ENCODE measurements at regions not wholly inside any gene's neighbourhood (a gene's known extent, or its start where the extent isn't known, plus 50 kb on each side); places are given as distances from the start of the nearest gene placed in this dataset.

DNA sequence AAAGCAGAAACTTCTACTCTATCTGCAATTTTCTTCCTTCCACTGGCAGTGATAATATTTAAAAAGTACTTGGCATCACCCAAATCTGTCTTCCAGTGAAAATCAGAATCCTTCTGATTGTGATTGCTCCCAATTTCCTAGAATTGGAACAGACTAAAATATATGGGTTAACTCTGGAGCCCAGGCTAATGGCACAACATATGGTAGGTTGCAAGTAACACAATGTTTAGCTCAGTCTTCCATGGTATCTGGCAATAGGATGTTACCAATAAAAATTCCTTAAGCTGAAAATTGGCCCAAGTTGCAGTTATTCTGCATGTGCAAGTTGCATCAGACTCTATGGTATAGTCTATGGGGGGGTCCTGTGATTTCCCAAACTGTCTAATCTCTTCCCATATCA is 273.5 kb upstream of the ADAMTS9 start (continued):
- TF ChIP-seq, protein P1, sequence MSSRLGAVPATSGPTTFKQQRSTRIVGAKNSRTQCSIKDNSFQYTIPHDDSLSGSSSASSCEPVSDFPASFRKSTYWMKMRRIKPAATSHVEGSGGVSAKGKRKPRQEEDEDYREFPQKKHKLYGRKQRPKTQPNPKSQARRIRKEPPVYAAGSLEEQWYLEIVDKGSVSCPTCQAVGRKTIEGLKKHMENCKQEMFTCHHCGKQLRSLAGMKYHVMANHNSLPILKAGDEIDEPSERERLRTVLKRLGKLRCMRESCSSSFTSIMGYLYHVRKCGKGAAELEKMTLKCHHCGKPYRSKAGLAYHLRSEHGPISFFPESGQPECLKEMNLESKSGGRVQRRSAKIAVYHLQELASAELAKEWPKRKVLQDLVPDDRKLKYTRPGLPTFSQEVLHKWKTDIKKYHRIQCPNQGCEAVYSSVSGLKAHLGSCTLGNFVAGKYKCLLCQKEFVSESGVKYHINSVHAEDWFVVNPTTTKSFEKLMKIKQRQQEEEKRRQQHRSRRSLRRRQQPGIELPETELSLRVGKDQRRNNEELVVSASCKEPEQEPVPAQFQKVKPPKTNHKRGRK (CRISPR knock-in tag; IDR thresholded peaks at IDR 0.05; ENCODE audit: borderline replicate concordance), result no peak
- TF ChIP-seq CBFB (CRISPR knock-in tag; IDR thresholded peaks at IDR 0.05; ENCODE audit: low read depth) (no peak), NFYB (CRISPR knock-in tag; conservative IDR thresholded peaks at IDR 0.05; ENCODE audit: low read depth) (no peak), ZNF138 (CRISPR knock-in tag; conservative IDR thresholded peaks at IDR 0.05) (no peak)
- TF ChIP-seq, protein P2, sequence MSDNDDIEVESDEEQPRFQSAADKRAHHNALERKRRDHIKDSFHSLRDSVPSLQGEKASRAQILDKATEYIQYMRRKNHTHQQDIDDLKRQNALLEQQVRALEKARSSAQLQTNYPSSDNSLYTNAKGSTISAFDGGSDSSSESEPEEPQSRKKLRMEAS (CRISPR knock-in tag; IDR thresholded peaks at IDR 0.05), result no peak

DNA sequence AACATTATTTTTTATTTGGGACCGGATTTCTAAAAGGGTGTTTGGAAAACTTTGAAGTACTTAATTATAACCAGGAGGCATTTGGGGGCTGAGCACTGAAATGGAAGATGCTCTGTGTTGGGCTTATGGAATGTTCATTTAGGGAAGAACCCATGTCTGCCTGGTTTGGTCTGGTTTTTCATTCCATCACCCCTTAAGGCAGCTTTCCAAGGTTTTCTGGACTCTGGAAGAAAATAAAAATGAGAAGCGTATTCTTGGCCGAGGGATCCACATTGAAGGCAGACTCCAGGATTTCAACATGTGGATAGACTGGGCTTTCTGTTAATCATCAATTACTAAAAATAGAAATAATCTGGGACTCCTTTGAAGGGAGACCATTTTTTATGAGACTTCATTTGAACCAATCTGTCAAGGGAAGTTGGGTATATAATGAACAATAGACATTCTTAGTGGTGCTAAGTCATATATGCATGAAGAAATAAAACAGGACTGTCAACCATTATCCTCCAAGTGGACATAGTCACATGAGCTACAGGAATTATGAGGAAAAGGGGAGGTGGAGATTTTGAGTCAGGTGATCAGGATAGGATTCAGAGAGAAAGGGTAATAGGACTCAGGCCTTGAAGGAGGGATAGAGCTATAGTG is 270.5 kb upstream of the ADAMTS9 start:
- Mint-ChIP-seq H3K4me1 (peaks cover 3% of the 10 kb centered on the region), H3K9me3 (no peaks in the 10 kb centered on the region), H3K4me3 (no peak overlapping the region), H3K27me3 (ENCODE audit: low read depth) (no peaks in the 10 kb centered on the region), H3K36me3 (no peaks in the 10 kb centered on the region), H3K27ac (no peak overlapping the region)
- DNase-seq (ENCODE audit: low spot score), result no peak
- POLR2A ChIA-PET, result no interaction called here
- no peak for ATAC-seq
- CTCF ChIA-PET, result no interaction called here
- TF ChIP-seq ZNF317 (CRISPR knock-in tag; IDR thresholded peaks at IDR 0.05; ENCODE audit: borderline replicate concordance, low read depth) (no peak), CREM (CRISPR knock-in tag; IDR thresholded peaks at IDR 0.05) (no peak), NR1H2 (CRISPR knock-in tag; IDR thresholded peaks at IDR 0.05) (no peak), GTF2I (CRISPR knock-in tag; conservative IDR thresholded peaks at IDR 0.05) (no peak), NFATC4 (CRISPR knock-in tag; IDR thresholded peaks at IDR 0.05) (no peak), NR2C2 (CRISPR knock-in tag; IDR thresholded peaks at IDR 0.05) (no peak), SOX15 (CRISPR knock-in tag; IDR thresholded peaks at IDR 0.05) (no peak), MXD4 (CRISPR knock-in tag; IDR thresholded peaks at IDR 0.05; ENCODE audit: borderline replicate concordance) (no peak), ZNF416 (CRISPR knock-in tag; IDR thresholded peaks at IDR 0.05) (no peak), TCF7 (CRISPR knock-in tag; IDR thresholded peaks at IDR 0.05; ENCODE audit: low read depth) (no peak), RORB (CRISPR knock-in tag; IDR thresholded peaks at IDR 0.05) (no peak)
- TF ChIP-seq, protein P3, sequence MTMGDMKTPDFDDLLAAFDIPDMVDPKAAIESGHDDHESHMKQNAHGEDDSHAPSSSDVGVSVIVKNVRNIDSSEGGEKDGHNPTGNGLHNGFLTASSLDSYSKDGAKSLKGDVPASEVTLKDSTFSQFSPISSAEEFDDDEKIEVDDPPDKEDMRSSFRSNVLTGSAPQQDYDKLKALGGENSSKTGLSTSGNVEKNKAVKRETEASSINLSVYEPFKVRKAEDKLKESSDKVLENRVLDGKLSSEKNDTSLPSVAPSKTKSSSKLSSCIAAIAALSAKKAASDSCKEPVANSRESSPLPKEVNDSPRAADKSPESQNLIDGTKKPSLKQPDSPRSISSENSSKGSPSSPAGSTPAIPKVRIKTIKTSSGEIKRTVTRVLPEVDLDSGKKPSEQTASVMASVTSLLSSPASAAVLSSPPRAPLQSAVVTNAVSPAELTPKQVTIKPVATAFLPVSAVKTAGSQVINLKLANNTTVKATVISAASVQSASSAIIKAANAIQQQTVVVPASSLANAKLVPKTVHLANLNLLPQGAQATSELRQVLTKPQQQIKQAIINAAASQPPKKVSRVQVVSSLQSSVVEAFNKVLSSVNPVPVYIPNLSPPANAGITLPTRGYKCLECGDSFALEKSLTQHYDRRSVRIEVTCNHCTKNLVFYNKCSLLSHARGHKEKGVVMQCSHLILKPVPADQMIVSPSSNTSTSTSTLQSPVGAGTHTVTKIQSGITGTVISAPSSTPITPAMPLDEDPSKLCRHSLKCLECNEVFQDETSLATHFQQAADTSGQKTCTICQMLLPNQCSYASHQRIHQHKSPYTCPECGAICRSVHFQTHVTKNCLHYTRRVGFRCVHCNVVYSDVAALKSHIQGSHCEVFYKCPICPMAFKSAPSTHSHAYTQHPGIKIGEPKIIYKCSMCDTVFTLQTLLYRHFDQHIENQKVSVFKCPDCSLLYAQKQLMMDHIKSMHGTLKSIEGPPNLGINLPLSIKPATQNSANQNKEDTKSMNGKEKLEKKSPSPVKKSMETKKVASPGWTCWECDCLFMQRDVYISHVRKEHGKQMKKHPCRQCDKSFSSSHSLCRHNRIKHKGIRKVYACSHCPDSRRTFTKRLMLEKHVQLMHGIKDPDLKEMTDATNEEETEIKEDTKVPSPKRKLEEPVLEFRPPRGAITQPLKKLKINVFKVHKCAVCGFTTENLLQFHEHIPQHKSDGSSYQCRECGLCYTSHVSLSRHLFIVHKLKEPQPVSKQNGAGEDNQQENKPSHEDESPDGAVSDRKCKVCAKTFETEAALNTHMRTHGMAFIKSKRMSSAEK (CRISPR knock-in tag; IDR thresholded peaks at IDR 0.05; ENCODE audit: borderline replicate concordance), result no peak
- TF ChIP-seq, protein P4, sequence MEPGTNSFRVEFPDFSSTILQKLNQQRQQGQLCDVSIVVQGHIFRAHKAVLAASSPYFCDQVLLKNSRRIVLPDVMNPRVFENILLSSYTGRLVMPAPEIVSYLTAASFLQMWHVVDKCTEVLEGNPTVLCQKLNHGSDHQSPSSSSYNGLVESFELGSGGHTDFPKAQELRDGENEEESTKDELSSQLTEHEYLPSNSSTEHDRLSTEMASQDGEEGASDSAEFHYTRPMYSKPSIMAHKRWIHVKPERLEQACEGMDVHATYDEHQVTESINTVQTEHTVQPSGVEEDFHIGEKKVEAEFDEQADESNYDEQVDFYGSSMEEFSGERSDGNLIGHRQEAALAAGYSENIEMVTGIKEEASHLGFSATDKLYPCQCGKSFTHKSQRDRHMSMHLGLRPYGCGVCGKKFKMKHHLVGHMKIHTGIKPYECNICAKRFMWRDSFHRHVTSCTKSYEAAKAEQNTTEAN (CRISPR knock-in tag; IDR thresholded peaks at IDR 0.05), result no peak
- TF ChIP-seq, protein P5, sequence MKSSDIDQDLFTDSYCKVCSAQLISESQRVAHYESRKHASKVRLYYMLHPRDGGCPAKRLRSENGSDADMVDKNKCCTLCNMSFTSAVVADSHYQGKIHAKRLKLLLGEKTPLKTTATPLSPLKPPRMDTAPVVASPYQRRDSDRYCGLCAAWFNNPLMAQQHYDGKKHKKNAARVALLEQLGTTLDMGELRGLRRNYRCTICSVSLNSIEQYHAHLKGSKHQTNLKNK (CRISPR knock-in tag; IDR thresholded peaks at IDR 0.05), result no peak
- TF ChIP-seq, protein P6, sequence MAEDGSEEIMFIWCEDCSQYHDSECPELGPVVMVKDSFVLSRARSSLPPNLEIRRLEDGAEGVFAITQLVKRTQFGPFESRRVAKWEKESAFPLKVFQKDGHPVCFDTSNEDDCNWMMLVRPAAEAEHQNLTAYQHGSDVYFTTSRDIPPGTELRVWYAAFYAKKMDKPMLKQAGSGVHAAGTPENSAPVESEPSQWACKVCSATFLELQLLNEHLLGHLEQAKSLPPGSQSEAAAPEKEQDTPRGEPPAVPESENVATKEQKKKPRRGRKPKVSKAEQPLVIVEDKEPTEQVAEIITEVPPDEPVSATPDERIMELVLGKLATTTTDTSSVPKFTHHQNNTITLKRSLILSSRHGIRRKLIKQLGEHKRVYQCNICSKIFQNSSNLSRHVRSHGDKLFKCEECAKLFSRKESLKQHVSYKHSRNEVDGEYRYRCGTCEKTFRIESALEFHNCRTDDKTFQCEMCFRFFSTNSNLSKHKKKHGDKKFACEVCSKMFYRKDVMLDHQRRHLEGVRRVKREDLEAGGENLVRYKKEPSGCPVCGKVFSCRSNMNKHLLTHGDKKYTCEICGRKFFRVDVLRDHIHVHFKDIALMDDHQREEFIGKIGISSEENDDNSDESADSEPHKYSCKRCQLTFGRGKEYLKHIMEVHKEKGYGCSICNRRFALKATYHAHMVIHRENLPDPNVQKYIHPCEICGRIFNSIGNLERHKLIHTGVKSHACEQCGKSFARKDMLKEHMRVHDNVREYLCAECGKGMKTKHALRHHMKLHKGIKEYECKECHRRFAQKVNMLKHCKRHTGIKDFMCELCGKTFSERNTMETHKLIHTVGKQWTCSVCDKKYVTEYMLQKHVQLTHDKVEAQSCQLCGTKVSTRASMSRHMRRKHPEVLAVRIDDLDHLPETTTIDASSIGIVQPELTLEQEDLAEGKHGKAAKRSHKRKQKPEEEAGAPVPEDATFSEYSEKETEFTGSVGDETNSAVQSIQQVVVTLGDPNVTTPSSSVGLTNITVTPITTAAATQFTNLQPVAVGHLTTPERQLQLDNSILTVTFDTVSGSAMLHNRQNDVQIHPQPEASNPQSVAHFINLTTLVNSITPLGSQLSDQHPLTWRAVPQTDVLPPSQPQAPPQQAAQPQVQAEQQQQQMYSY (CRISPR knock-in tag; IDR thresholded peaks at IDR 0.05), result no peak
- TF ChIP-seq, protein P7, sequence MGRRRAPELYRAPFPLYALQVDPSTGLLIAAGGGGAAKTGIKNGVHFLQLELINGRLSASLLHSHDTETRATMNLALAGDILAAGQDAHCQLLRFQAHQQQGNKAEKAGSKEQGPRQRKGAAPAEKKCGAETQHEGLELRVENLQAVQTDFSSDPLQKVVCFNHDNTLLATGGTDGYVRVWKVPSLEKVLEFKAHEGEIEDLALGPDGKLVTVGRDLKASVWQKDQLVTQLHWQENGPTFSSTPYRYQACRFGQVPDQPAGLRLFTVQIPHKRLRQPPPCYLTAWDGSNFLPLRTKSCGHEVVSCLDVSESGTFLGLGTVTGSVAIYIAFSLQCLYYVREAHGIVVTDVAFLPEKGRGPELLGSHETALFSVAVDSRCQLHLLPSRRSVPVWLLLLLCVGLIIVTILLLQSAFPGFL (CRISPR knock-in tag; IDR thresholded peaks at IDR 0.05; ENCODE audit: borderline replicate concordance), result no peak
- TF ChIP-seq, protein P8, sequence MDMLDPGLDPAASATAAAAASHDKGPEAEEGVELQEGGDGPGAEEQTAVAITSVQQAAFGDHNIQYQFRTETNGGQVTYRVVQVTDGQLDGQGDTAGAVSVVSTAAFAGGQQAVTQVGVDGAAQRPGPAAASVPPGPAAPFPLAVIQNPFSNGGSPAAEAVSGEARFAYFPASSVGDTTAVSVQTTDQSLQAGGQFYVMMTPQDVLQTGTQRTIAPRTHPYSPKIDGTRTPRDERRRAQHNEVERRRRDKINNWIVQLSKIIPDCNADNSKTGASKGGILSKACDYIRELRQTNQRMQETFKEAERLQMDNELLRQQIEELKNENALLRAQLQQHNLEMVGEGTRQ (CRISPR knock-in tag; IDR thresholded peaks at IDR 0.05), result no peak

Data from WTC11 (cell line).